H1 (cell line): ENCODE measurements at regions not wholly inside any gene's neighbourhood (a gene's known extent, or its start where the extent isn't known, plus 50 kb on each side); places are given as distances from the start of the nearest gene placed in this dataset.

ENCODE experiments used
- BCL11A ChIP-seq, 2 experiments: IDR thresholded peaks; one replicate each; pipeline ENCODE4 v1.6.1; 2011; ENCODE audit warnings: low read depth in 2 of 2, low read length in 2 of 2, mild to moderate bottlenecking in 2 of 2
- CBX8 ChIP-seq: fragments of 300-800, 300-1000 bp; sonication (generic); IDR thresholded peaks from 2 replicates; pipeline ENCODE4 v1.7.1; 2016; ENCODE audit warnings: low read depth, low read length, borderline replicate concordance
- SP1 ChIP-seq: IDR thresholded peaks from 2 replicates; pipeline ENCODE4 v1.6.1; 2011; ENCODE audit warnings: low read depth, low read length
- SP2 ChIP-seq: IDR thresholded peaks from 2 replicates; pipeline ENCODE4 v1.6.1; 2012; ENCODE audit warnings: mild to moderate bottlenecking, low read length, inconsistent platforms
- ZNF274 ChIP-seq: IDR thresholded peaks from 2 replicates; pipeline ENCODE4 v1.7.0; 2012; ENCODE audit warnings: low read length, borderline replicate concordance; ENCODE audit errors: extremely low read depth
- TF ChIP-seq, protein P1 (sequence below): IDR thresholded peaks from 2 replicates; pipeline ENCODE4 v1.6.1; 2011; ENCODE audit warnings: low read depth, mild to moderate bottlenecking, low read length; ENCODE audit not compliant: insufficient read depth

DNA sequence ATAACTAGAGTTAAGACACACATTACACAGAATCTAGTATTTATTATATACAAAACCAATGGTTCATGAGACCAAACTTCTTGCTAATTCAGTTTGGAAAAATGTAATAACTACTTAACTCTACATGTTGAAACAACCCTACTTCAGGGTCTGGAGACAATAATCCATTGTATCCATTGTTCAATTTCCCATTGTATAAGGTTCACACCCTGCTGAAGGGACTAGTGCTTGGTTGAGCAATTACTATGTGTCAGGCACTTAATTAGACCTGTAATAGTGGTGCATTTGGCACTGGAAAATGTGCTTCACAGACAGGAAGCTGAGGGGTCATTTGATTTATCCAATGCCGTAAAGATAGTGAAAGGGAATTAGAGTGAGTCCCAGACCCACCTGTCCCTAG is 114.3 kb upstream of the PAPPA start (continued):
- TF ChIP-seq, protein P1, sequence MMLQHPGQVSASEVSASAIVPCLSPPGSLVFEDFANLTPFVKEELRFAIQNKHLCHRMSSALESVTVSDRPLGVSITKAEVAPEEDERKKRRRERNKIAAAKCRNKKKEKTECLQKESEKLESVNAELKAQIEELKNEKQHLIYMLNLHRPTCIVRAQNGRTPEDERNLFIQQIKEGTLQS = no peak
- TF ChIP-seq CBX8 (no peak), SP1 (no peak), SP2 (no peak), ZNF274 (no peak), BCL11A (IDR thresholded peaks at IDR 0.05; ENCODE audit: low read depth in 2 of 2, low read length in 2 of 2) (no peak)
- TF ChIP-seq, all 59 proteins: peak for 0
